Activated CD4-positive, alpha-beta T cell treated with anti-CD3 and anti-CD28 coated beads, Interleukin-2, amount 10 ng/mL, durations not matched to agents 24 days and 14 days (primary cell): ENCODE measurements at regions not wholly inside any gene's neighbourhood (a gene's known extent, or its start where the extent isn't known, plus 50 kb on each side); places are given as distances from the start of the nearest gene placed in this dataset.
"Not testable (repeated sequence)": the region's sequence is repeated elsewhere in the genome, so short reads cannot be mapped to it uniquely, and the experiment has no call there.

ENCODE experiments used
- DNase-seq: peaks from one replicate; pipeline ENCODE4 v3.0.0; 2022
- H3K27ac Mint-ChIP-seq: one replicate; pipeline ENCODE4 v1.8.0; 2022; ENCODE audit warnings: mild to moderate bottlenecking, mixed read lengths
- H3K27me3 Mint-ChIP-seq: one replicate; pipeline ENCODE4 v1.8.0; 2022; ENCODE audit warnings: mixed read lengths
- H3K36me3 Mint-ChIP-seq: one replicate; pipeline ENCODE4 v1.8.0; 2022; ENCODE audit warnings: low read depth, mild to moderate bottlenecking, mixed read lengths
- H3K4me1 Mint-ChIP-seq: one replicate; pipeline ENCODE4 v1.8.0; 2021; ENCODE audit warnings: mixed read lengths
- H3K4me3 Mint-ChIP-seq: one replicate; pipeline ENCODE4 v1.8.0; 2022; ENCODE audit warnings: mild to moderate bottlenecking, moderate library complexity, mixed read lengths
- H3K9me3 Mint-ChIP-seq: one replicate; pipeline ENCODE4 v1.8.0; 2021; ENCODE audit warnings: mixed read lengths
- intact Hi-C: fragments of 100-400 bp; cut with micrococcal nuclease; formaldehyde crosslinking; loops from one replicate; pipeline ENCODE4 v1.15.1; 2023

DNA sequence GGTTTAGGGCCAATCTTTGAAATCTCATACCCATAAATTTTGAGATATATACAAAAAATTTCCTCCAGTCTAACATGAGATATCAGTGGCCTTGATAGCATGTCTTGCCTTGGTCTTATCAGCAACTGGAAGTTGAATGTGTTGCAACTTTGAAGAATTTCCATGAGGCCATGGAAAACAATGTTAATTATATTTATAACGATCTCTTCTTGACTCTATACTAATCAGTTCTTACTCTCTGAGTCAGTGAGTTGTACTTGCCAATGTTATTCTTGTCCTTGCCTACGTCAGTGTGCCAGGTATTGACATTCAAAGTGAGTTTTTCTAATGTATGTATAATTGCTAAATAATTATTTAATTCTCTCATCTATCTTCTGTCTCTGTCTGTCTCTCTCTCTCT, 535.1 kb downstream of the KCNA4 start:
- Mint-ChIP-seq H3K4me3 (no peak overlapping the region), H3K36me3 (no peaks in the 10 kb centered on the region), H3K27ac (no peak overlapping the region), H3K27me3 (no peaks in the 10 kb centered on the region), H3K9me3 (no peaks in the 10 kb centered on the region), H3K4me1 (no peaks in the 10 kb centered on the region)
- intact Hi-C loops, result no loop called here
- no peak for DNase-seq

DNA sequence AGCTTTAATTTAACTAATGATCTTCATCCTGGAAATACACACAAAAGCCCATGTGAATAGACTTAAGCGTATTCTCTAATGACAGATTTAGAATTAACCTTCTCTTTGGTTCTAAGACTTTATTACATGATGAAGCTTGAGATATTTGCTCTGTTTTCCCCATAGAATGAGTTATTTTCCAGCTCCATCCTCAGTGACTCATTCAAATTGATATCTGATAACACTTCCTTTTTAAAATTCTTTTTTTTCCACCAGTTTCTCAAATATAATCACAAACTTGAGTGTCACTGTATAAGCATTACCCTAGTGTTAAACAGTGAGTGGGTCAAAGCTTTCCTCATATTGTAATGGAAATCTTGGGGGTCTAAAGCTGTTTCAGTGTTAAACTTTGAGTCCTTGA, 535.8 kb downstream of the KCNA4 start:
- H3K27ac Mint-ChIP-seq, result no peak overlapping the region
- no peak overlapping the region for H3K4me3 Mint-ChIP-seq
- no peaks in the 10 kb centered on the region for H3K9me3 Mint-ChIP-seq
- intact Hi-C loops, result no loop called here
- no peaks in the 10 kb centered on the region for H3K36me3 Mint-ChIP-seq
- no peaks in the 10 kb centered on the region for H3K4me1 Mint-ChIP-seq
- no peak for DNase-seq
- H3K27me3 Mint-ChIP-seq, result no peaks in the 10 kb centered on the region

DNA sequence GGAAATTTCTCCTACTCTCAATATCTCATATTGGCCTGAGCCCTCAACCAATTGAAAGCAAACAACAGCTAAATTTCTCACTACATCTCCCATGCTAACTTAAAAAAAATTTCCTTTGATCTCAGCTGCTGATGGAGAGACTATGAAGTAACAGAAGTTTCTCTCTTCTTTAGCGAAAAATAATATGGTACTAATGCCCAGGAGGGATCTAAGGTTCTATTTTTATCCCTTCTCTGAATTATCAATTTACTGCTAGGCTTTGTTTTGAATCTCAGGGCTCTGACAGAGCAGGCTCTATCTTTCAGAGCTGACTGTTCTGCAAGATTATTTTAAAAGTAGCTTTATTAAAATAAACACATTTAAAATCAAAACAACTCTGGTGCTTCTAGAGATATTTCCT, 558.6 kb downstream of the KCNA4 start:
- Mint-ChIP-seq H3K9me3 (no peaks in the 10 kb centered on the region), H3K27me3 (no peaks in the 10 kb centered on the region), H3K4me1 (no peaks in the 10 kb centered on the region), H3K4me3 (no peak overlapping the region), H3K36me3 (no peaks in the 10 kb centered on the region), H3K27ac (no peak overlapping the region)
- DNase-seq, result no peak
- intact Hi-C loops, result no loop called here

DNA sequence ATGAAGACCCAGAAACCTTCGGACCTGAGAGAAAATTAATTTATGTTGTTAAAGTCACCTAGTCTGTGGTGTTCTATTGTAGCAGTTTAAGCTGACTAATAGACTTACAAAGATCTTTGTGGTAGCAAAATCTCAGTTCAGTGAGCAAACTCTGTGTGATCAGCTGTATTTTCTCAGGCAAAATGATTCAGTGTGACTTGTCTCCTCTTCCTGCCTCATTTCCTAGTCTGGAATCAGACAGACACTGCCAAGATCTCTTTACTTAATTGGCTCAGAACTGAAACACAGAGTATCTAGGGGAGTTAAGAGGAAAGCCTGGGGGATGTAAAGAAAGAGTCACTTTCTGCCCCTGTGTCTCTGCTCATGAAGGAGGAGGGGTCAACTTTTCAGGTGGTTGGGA, 564.7 kb downstream of the KCNA4 start:
- no peaks in the 10 kb centered on the region for H3K9me3 Mint-ChIP-seq
- no peaks in the 10 kb centered on the region for H3K36me3 Mint-ChIP-seq
- H3K27me3 Mint-ChIP-seq, result no peaks in the 10 kb centered on the region
- no peak overlapping the region for H3K4me3 Mint-ChIP-seq
- intact Hi-C loops, result no loop called here
- no peak overlapping the region for H3K27ac Mint-ChIP-seq
- no peak for DNase-seq
- H3K4me1 Mint-ChIP-seq, result no peaks in the 10 kb centered on the region

DNA sequence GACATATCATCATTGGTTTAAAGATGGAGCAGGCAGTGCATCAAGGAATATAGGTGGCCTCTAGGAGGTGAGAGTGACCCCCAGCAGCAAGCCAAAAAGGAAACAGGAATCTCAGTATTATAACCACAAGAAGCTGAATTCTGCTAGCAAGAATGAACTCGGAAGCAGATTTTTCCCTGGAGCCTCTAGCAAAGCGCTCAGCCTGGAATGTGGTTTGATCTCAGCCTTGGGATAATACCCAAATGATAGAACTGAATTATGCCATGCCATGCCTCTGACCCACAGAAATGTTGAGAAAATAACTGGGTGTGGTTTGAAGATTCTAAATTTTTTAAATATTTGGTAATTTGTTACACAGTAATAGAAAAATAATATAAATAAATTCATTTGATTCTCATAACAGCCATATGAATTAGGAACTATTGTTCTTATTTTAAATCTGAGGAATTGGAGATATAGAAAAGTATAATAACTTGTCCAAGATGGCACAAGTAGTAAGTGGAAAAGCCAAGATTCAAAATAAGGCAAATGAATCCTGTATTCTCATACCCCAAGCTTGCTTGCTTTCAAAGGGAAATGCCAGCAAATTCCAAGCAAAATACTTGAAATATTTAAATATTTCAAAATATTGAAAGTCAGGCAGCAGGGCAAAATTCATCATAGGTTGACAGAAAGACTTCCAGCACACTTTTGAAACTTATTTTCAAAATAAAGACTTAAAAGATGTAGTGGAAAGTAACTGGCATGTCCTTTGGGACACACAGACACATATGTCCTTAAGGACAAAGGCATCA, 567.4 kb downstream of the KCNA4 start:
- DNase-seq, result no peak
- intact Hi-C loops, result no loop called here
- Mint-ChIP-seq H3K9me3 (no peaks in the 10 kb centered on the region), H3K4me3 (no peak overlapping the region), H3K4me1 (no peaks in the 10 kb centered on the region), H3K27me3 (no peaks in the 10 kb centered on the region), H3K27ac (no peak overlapping the region), H3K36me3 (no peaks in the 10 kb centered on the region)

DNA sequence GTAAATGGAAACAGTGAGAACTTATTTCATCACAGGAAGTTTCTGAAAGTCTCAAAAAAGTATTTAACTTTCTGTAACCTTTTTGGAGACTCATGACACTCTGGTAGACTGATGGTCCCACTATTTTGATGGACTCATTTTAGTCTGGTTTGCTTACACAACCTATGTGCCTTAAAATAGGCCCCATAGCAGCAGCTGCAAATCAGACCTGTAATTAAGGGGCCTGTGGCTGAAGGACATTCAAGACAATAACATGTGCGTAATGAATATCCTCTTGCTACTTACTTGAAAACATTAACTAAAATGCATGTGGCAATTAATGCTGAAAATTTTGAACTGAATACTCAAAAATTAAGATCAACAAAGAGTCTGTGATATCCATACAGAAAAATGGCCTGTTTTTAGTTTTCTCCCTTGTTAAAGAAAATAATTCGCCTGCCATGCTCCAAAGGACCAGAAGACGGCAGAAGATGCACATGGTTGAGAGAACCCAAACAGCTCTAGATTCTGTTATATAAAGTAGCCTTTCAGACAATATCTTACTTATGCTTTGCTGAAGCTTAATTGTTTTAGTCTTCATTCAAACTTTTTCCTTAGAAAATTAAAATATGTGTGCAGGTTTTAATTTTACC, 568.5 kb downstream of the KCNA4 start:
- Mint-ChIP-seq H3K4me3 (no peak overlapping the region), H3K4me1 (no peaks in the 10 kb centered on the region), H3K9me3 (no peaks in the 10 kb centered on the region), H3K27ac (no peak overlapping the region), H3K27me3 (no peaks in the 10 kb centered on the region), H3K36me3 (no peaks in the 10 kb centered on the region)
- DNase-seq, result no peak
- intact Hi-C loops, result no loop called here

DNA sequence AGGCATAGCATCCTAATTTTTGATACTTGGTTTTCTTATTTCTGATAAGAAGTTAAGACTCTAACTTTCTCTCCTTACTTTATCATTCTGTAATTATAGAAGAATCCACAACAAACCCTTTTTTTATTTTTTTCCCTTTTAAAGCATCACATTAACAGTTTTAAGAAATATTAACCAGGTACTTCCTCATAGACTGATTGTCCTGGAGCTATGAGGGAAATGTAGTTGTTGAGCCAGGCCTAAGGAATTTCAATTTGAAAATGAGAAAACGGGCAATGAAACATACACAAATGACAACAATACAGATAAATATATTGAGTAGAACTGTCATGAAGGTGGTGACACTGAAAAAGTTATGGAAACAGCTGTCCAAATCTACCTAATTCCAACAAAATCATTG, 569.0 kb downstream of the KCNA4 start:
- no peak overlapping the region for H3K27ac Mint-ChIP-seq
- H3K4me1 Mint-ChIP-seq, result no peaks in the 10 kb centered on the region
- H3K9me3 Mint-ChIP-seq, result no peaks in the 10 kb centered on the region
- H3K4me3 Mint-ChIP-seq, result no peak overlapping the region
- intact Hi-C loops, result no loop called here
- H3K27me3 Mint-ChIP-seq, result no peaks in the 10 kb centered on the region
- H3K36me3 Mint-ChIP-seq, result no peaks in the 10 kb centered on the region
- DNase-seq, result no peak

DNA sequence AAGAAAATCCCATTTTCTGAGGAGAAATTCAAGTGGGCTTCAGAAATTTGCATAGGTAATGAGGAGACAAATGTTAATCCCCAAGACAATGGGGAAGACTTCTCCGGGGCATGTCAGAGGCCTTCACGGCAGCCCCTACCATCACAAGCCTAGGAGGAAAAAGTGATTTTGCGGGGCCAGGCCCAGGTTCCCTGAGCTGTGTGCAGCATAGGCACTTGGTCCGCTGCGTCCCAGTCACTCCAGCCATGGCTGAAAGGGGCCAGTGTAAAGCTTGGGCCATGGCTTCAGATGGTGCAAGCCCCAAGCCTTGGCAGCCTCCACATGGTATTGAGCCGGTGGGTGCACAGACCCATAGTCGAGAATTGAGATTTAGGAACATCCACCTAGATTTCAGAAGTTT, 570.7 kb downstream of the KCNA4 start:
- no peaks in the 10 kb centered on the region for H3K4me1 Mint-ChIP-seq
- H3K27ac Mint-ChIP-seq, result no peak overlapping the region
- H3K36me3 Mint-ChIP-seq, result no peaks in the 10 kb centered on the region
- intact Hi-C loops, result no loop called here
- no peaks in the 10 kb centered on the region for H3K9me3 Mint-ChIP-seq
- DNase-seq, result no peak
- H3K27me3 Mint-ChIP-seq, result no peaks in the 10 kb centered on the region
- H3K4me3 Mint-ChIP-seq, result no peak overlapping the region

DNA sequence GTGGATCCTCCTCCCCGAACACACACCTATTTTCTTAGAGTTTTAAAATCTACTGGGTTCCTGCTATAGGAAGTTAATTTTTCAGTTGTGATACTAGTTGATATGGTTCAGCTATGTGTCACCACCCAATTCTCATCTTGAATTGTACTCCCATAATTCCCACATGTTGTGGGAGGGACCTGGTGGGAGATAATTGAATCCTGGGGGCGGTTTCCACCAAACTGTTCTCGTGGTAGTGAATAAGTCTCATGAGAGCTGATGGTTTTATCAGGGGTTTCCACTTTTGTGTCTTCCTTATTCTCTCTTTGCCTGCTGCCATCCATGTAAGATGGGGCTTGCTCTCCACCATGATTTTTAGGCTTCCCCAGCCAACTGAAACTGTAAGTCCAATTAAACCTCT, 571.6 kb downstream of the KCNA4 start:
- H3K27me3 Mint-ChIP-seq, intact Hi-C loops, H3K27ac Mint-ChIP-seq, H3K4me1 Mint-ChIP-seq, H3K9me3 Mint-ChIP-seq, H3K4me3 Mint-ChIP-seq, DNase-seq, H3K36me3 Mint-ChIP-seq: not testable (repeated sequence)

DNA sequence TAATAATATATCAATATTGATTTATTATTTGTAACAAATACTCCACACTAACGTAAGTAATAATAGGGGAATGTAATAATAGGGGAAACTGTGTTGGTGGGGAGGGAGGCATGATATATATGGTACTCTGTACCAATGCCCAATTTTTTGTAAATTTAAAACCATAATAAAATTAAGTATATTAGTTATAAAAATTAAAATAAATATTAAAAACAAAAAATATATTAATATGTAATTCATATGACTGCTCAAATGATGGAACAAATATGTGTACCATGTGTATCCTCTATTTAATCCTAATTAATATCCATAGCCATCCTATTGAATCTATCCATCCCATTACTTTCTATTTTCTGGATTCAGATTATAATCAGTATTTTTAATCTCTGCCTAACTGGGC, 578.0 kb downstream of the KCNA4 start:
- Mint-ChIP-seq H3K9me3 (no peaks in the 10 kb centered on the region), H3K27ac (no peak overlapping the region), H3K4me1 (no peaks in the 10 kb centered on the region), H3K27me3 (no peaks in the 10 kb centered on the region), H3K4me3 (no peak overlapping the region), H3K36me3 (no peaks in the 10 kb centered on the region)
- intact Hi-C loops, result no loop called here
- no peak for DNase-seq

DNA sequence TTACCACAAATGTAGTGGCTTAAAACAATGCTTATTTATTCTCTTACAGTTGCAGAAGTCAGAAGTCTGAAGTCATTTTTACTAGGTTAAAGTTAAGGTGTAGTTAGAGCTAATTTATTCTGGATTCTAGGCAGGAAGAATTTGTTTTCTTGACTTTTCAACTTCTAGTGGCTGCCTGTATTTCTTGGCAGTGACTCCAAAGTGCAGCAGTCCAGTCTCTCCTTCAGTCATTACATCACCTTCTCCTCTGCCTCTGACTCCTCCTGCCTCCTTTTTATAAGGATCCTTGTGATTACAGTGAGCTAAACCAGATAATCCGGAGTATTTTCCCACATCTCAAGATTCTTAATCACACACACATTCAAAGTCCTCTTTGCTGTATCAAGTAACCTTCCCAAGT, 581.4 kb downstream of the KCNA4 start:
- no peaks in the 10 kb centered on the region for H3K27me3 Mint-ChIP-seq
- intact Hi-C loops, result no loop called here

DNA sequence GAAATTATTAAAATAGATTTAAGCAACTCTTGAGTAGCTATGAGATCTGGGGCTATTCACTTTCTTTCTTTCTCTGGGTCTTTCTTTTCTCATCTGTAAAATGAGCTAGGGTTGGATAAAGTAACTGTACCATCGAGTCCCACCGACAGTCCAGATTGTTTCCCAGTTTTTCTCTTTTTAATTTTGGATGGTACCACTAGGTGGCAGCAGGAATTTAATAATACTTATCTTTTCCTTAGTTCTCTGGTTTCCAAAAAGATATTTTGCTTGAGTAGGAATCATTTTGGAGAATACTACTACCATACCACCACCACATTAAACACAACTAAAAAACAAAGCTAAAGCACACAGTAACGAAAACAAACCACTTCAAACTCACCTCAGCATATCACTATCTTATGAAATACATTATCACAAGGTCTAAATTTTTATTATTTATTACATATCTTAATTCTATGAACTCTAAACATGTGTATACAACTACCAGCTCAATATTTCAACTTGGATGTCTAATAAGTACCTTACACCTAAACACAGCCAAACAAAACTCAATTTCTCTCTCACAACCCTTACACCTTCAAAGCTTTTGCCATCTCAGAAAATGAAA, 584.0 kb downstream of the KCNA4 start:
- H3K27ac Mint-ChIP-seq, result no peak overlapping the region
- intact Hi-C loops, result loop anchor here (5.0 kb wide), 1 partner anchor 709 kb away; no protein-coding TSS in a partner anchor
- H3K36me3 Mint-ChIP-seq, result no peaks in the 10 kb centered on the region
- no peaks in the 10 kb centered on the region for H3K27me3 Mint-ChIP-seq
- no peak for DNase-seq
- H3K4me3 Mint-ChIP-seq, result no peak overlapping the region
- H3K4me1 Mint-ChIP-seq, result no peaks in the 10 kb centered on the region
- no peaks in the 10 kb centered on the region for H3K9me3 Mint-ChIP-seq

More for the DNA sequence above, 581.4 kb downstream of the KCNA4 start:
- no peak overlapping the region for H3K27ac Mint-ChIP-seq
- H3K4me1 Mint-ChIP-seq, result no peaks in the 10 kb centered on the region
- H3K36me3 Mint-ChIP-seq, result no peaks in the 10 kb centered on the region
- DNase-seq, result no peak
- H3K4me3 Mint-ChIP-seq, result no peak overlapping the region
- no peaks in the 10 kb centered on the region for H3K9me3 Mint-ChIP-seq

DNA sequence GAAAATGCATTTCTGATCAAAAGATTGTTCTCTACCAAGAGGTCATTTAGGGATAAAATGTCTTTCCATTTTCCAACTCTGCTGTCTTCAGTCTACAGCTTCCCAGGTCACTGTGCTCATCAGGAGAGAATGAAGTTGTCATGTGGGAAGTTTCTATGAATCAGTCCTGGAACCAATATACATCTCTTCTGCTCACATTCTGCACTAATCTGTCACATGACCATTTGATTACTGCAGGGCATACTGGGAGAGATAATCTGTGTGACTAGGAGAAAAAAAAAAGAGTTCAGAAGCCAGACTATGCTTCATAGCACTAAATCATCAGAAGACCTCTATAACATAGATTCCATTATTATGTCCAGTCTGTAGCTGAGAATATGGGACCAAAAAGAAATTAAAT, 611.5 kb downstream of the KCNA4 start:
- no peaks in the 10 kb centered on the region for H3K27me3 Mint-ChIP-seq
- intact Hi-C loops, result no loop called here
- no peaks in the 10 kb centered on the region for H3K4me1 Mint-ChIP-seq
- no peak overlapping the region for H3K27ac Mint-ChIP-seq
- H3K36me3 Mint-ChIP-seq, result no peaks in the 10 kb centered on the region
- DNase-seq, result no peak
- H3K4me3 Mint-ChIP-seq, result no peak overlapping the region
- H3K9me3 Mint-ChIP-seq, result no peaks in the 10 kb centered on the region

DNA sequence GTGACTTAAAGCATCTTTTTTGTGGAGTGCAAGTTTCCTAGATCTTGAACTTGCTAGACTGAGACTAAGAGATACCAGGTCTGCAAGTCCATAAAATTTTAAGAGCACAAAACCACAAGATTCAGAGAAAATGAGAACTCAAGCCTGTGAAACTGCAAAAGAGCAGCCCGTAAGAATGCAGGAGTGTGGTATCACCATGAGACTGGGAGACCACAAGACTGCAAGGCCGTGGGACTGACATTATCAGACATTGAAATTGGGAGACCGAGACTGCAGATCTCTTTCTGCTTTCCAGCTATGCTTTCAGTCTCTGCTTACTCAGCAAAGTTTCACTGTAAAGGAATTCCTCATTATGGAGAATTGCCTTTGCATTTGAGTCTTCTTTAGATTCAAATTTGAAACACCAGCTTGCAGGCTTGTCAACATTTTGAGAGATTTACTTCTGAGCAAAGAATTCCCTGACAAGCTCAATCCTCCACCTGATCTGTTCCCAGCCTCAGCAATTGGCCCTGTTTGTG, 621.2 kb downstream of the KCNA4 start:
- Mint-ChIP-seq H3K9me3 (peaks cover 4% of the 10 kb centered on the region), H3K27ac (no peak overlapping the region)

More for the DNA sequence above, 621.2 kb downstream of the KCNA4 start:
- no peak for DNase-seq
- Mint-ChIP-seq H3K27me3 (no peaks in the 10 kb centered on the region), H3K4me1 (no peaks in the 10 kb centered on the region), H3K4me3 (no peak overlapping the region), H3K36me3 (no peaks in the 10 kb centered on the region)
- intact Hi-C loops, result no loop called here
